H1 (cell line): ENCODE measurements at regions not wholly inside any gene's neighbourhood (a gene's known extent, or its start where the extent isn't known, plus 50 kb on each side); places are given as distances from the start of the nearest gene placed in this dataset.

ENCODE experiments used
- CTCF ChIA-PET: fragments of 300-600 bp; sonication (Branson Sonifier 250); formaldehyde crosslinking; loops from one replicate; lab custom pipeline; 2021; ENCODE audit not compliant: partially characterized antibody; lab: Charles Lee
- POLR2A ChIA-PET: fragments of 300-600 bp; sonication (Branson Sonifier 250); formaldehyde crosslinking; loops from one replicate; lab custom pipeline; 2021; ENCODE audit warnings: inconsistent platforms; ENCODE audit not compliant: partially characterized antibody; lab: Charles Lee
- DNase-seq, 2 experiments: peaks; one replicate each; pipeline versions ENCODE4 v3.0.0 to v3.0.0-alpha.2; 2010 to 2022; ENCODE audit warnings: low spot score in 2 of 2, low read depth in 1 of 2, mixed read lengths in 1 of 2
- FAIRE-seq: peaks from 2 replicates; lab custom pipeline; 2011; peaks lifted over from hg19 to GRCh38; lab: Jason Lieb, UNC
- H2AFZ ChIP-seq: 2 replicates; pipeline ENCODE4 v1.8.1; 2012; ENCODE audit warnings: low read length, inconsistent platforms
- H2AK5ac ChIP-seq: 2 replicates; pipeline ENCODE4 v1.6.1; 2013; ENCODE audit warnings: low read depth, low read length
- H2BK120ac ChIP-seq: replicated peaks from 2 replicates; pipeline ENCODE3; 2013; ENCODE audit warnings: low read depth, low read length, inconsistent platforms
- H2BK12ac ChIP-seq: 2 replicates; pipeline ENCODE4 v1.6.1; 2013; ENCODE audit warnings: low read depth, low read length
- H2BK15ac ChIP-seq: 2 replicates; pipeline ENCODE4 v1.6.1; 2013; ENCODE audit warnings: low read length
- H2BK20ac ChIP-seq: 2 replicates; pipeline ENCODE4 v1.6.1; 2013; ENCODE audit warnings: low read length
- H2BK5ac ChIP-seq: 2 replicates; pipeline ENCODE4 v1.6.1; 2013; ENCODE audit warnings: low read depth, low read length
- H3K14ac ChIP-seq: 2 replicates; pipeline ENCODE4 v1.6.1; 2013; ENCODE audit warnings: inconsistent platforms; ENCODE audit not compliant: insufficient read length
- H3K18ac ChIP-seq: 2 replicates; pipeline ENCODE4 v1.6.1; 2013; ENCODE audit warnings: low read length; ENCODE audit errors: extremely low read depth
- H3K23ac ChIP-seq: 2 replicates; pipeline ENCODE4 v1.6.1; 2013; ENCODE audit warnings: inconsistent platforms; ENCODE audit not compliant: insufficient read length
- H3K23me2 ChIP-seq: 2 replicates; pipeline ENCODE4 v1.6.1; 2013; ENCODE audit warnings: low read depth, low read length
- H3K27ac ChIP-seq: 2 replicates; pipeline ENCODE4 v1.6.1; 2011; ENCODE audit warnings: low read depth, low read length, inconsistent platforms
- H3K27me3 ChIP-seq, 4 experiments: replicated peaks in 1 of 4; 1 replicate in 1 of 4; 2 replicates in 3 of 4; pipeline versions ENCODE4 v1.6.1 to v1.8.1; 2011 to 2013; ENCODE audit warnings: low read length in 3 of 4, mild to moderate bottlenecking in 3 of 4, inconsistent platforms in 2 of 4, mixed read lengths in 2 of 4, moderate library complexity in 1 of 4; ENCODE audit not compliant: control insufficient read depth in 3 of 4, insufficient read depth in 3 of 4; ENCODE audit errors: extremely low read depth in 1 of 4
- H3K36me3 ChIP-seq, 4 experiments: 2 replicates each; pipeline versions ENCODE4 v1.6.1 to v1.8.1; 2011 to 2013; ENCODE audit warnings: mild to moderate bottlenecking in 4 of 4, low read length in 3 of 4, moderate library complexity in 2 of 4, control low read depth in 1 of 4, inconsistent platforms in 1 of 4; ENCODE audit not compliant: insufficient read depth in 4 of 4, control insufficient read depth in 2 of 4
- H3K4ac ChIP-seq: replicated peaks from 2 replicates; pipeline ENCODE3; 2013; ENCODE audit warnings: low read length, low read depth, mixed read lengths, inconsistent platforms; ENCODE audit not compliant: insufficient read length
- H3K4me1 ChIP-seq, 4 experiments: replicated peaks in 1 of 4; 1 replicate in 1 of 4; 2 replicates in 3 of 4; pipeline versions ENCODE4 v1.6.1 to v1.8.1; 2011 to 2013; ENCODE audit warnings: low read length in 3 of 4, inconsistent platforms in 2 of 4, mixed read lengths in 1 of 4; ENCODE audit not compliant: insufficient read depth in 4 of 4, control insufficient read depth in 3 of 4
- H3K4me2 ChIP-seq, 2 experiments: 2 replicates each; pipeline versions ENCODE4 v1.6.1 to v1.8.1; 2011 to 2013; ENCODE audit warnings: low read depth in 2 of 2, low read length in 2 of 2, control low read depth in 1 of 2, inconsistent platforms in 1 of 2, mild to moderate bottlenecking in 1 of 2; ENCODE audit not compliant: insufficient read depth in 1 of 2
- H3K4me3 ChIP-seq, 4 experiments: fragments of 200-600, 300-600 bp in 1 of 4; sonication (generic), shearing (Covaris generic), sonication (Bioruptor Twin) in 1 of 4; 2 replicates each; pipeline versions ENCODE4 v1.5.1 to v1.8.1; 2011 to 2016; ENCODE audit warnings: low read length in 4 of 4, low read depth in 3 of 4, control low read depth in 2 of 4, inconsistent platforms in 2 of 4, mild to moderate bottlenecking in 2 of 4, mixed read lengths in 1 of 4, moderate library complexity in 1 of 4; ENCODE audit not compliant: insufficient read depth in 2 of 4; ENCODE audit errors: extremely low read depth in 1 of 4
- H3K56ac ChIP-seq: replicated peaks from 2 replicates; pipeline ENCODE3; 2013; ENCODE audit warnings: low read depth, mild to moderate bottlenecking, mixed read lengths, low read length, inconsistent platforms; ENCODE audit not compliant: insufficient read length
- H3K79me1 ChIP-seq: 2 replicates; pipeline ENCODE4 v1.6.1; 2013; ENCODE audit warnings: low read depth, low read length, control low read depth
- H3K79me2 ChIP-seq, 2 experiments: 2 replicates each; pipeline versions ENCODE4 v1.6.1 to v1.8.1; 2012 to 2013; ENCODE audit warnings: low read length in 2 of 2, mild to moderate bottlenecking in 2 of 2, inconsistent platforms in 1 of 2; ENCODE audit not compliant: insufficient read depth in 2 of 2, control insufficient read depth in 1 of 2
- H3K9ac ChIP-seq, 4 experiments: replicated peaks in 1 of 4; 1 replicate in 1 of 4; 2 replicates in 3 of 4; pipeline versions ENCODE4 v1.6.1 to v1.8.1; 2011 to 2013; ENCODE audit warnings: low read depth in 3 of 4, low read length in 3 of 4, control low read depth in 2 of 4, mild to moderate bottlenecking in 2 of 4, moderate library complexity in 2 of 4, inconsistent platforms in 1 of 4; ENCODE audit errors: extremely low read depth in 1 of 4
- H3K9me3 ChIP-seq, 2 experiments: 2 replicates each; pipeline versions ENCODE4 v1.6.1 to v1.8.1; 2012 to 2013; ENCODE audit warnings: mild to moderate bottlenecking in 2 of 2, moderate library complexity in 2 of 2, control low read depth in 1 of 2, inconsistent platforms in 1 of 2, low read depth in 1 of 2, low read length in 1 of 2, mixed read lengths in 1 of 2; ENCODE audit not compliant: insufficient read depth in 2 of 2
- H4K20me1 ChIP-seq, 2 experiments: replicated peaks in 1 of 2; 2 replicates each; pipeline versions ENCODE3 to v1.8.1; 2011 to 2013; ENCODE audit warnings: inconsistent platforms in 2 of 2, low read length in 2 of 2, mild to moderate bottlenecking in 1 of 2; ENCODE audit not compliant: insufficient read depth in 2 of 2, control insufficient read depth in 1 of 2
- H4K5ac ChIP-seq: 2 replicates; pipeline ENCODE4 v1.6.1; 2013; ENCODE audit warnings: low read length, low read depth, mixed read lengths, inconsistent platforms; ENCODE audit not compliant: insufficient read length
- H4K8ac ChIP-seq: 2 replicates; pipeline ENCODE4 v1.8.0; 2013; ENCODE audit warnings: mild to moderate bottlenecking, moderate library complexity, low read length, inconsistent platforms; ENCODE audit not compliant: insufficient read depth; ENCODE audit errors: extremely low read depth
- H4K91ac ChIP-seq: replicated peaks from 2 replicates; pipeline ENCODE3; 2013; ENCODE audit warnings: low read length, mixed read lengths, inconsistent platforms; ENCODE audit not compliant: insufficient read length
- CHD1 ChIP-seq: IDR thresholded peaks from 2 replicates; pipeline ENCODE4 v1.6.1; 2012; ENCODE audit warnings: low read depth, low read length, improper control_type of control experiment
- EP300 ChIP-seq, 2 experiments: IDR thresholded peaks; 1 replicate in 1 of 2; 2 replicates in 1 of 2; pipeline ENCODE4 v1.6.1; 2011 to 2012; ENCODE audit warnings: low read depth in 2 of 2, low read length in 2 of 2, mild to moderate bottlenecking in 2 of 2, borderline replicate concordance in 1 of 2, inconsistent platforms in 1 of 2, moderate library complexity in 1 of 2
- JUN ChIP-seq: IDR thresholded peaks from 2 replicates; pipeline ENCODE4 v1.6.1; 2011; ENCODE audit warnings: low read depth, mild to moderate bottlenecking, improper control_type of control experiment, low read length
- POU5F1 ChIP-seq: IDR thresholded peaks from 2 replicates; pipeline ENCODE4 v1.6.1; 2011; ENCODE audit warnings: low read depth, mild to moderate bottlenecking, low read length, moderate library complexity
- SIRT6 ChIP-seq: IDR thresholded peaks from one replicate; pipeline ENCODE4 v1.7.1; 2012; ENCODE audit warnings: low read length, inconsistent platforms
- WGBS, 2 experiments: shearing (Covaris generic) in 1 of 2; methylation state at CpG; one replicate each; pipeline versions ENCODE4 v1.1.6 to v1.1.7; 2013 to 2015; ENCODE audit warnings: low lambda C conversion rate in 2 of 2, mixed read lengths in 2 of 2, inconsistent platforms in 1 of 2, low coverage in 1 of 2, missing lambda C conversion rate in 1 of 2; ENCODE audit not compliant: insufficient replicate concordance in 2 of 2, insufficient coverage in 1 of 2, insufficient read length in 1 of 2; ENCODE audit errors: extremely low coverage in 1 of 2, missing lambda C conversion rate in 1 of 2; 5-methylcytosine and 5-hydroxymethylcytosine counted together

DNA sequence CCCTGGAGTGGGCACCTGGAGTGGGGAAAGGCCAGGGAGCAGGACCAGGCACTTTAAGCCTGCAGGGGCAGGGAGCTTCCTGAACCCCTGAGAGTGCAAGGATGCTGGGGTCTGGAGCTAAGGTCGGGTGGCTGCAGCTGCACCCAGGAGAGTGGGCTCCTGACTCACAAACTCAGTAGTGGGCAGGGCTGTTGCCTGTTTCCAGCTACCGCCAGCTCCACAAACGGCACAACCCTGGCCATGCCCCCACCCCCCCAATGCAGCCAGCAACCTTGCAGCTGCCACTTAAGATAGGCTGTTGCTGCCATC is 688.8 kb downstream of the NYAP2 start:
- 91% methylated on average over 3 of the region's 3 CpGs; no CpG with 5 or more reads in 1 of the 2 experiments for WGBS, 2 experiments
- no peaks in the 10 kb centered on the region for H3K4me1 ChIP-seq
- FAIRE-seq (no peak), DNase-seq (no peak)
- no peak overlapping the region for H4K91ac ChIP-seq
- H2BK120ac ChIP-seq = no peak overlapping the region
- H3K36me3 ChIP-seq = no peaks in the 10 kb centered on the region
- no peak overlapping the region for H3K27ac ChIP-seq
- H3K9me3 ChIP-seq = peaks cover 8 to 10% of the 10 kb centered on the region in 2 experiments; a peak in 3 of 4 replicates
- H3K56ac ChIP-seq = no peak overlapping the region
- H2BK5ac ChIP-seq = no peak overlapping the region
- no peak overlapping the region for H2BK12ac ChIP-seq
- H2BK15ac ChIP-seq = no peak overlapping the region
- no peaks in the 10 kb centered on the region for H3K79me1 ChIP-seq
- H3K27me3 ChIP-seq = no peaks in the 10 kb centered on the region
- H3K23ac ChIP-seq = no peak overlapping the region
- H2AK5ac ChIP-seq = no peak overlapping the region
- no peak overlapping the region for H2AFZ ChIP-seq
- H3K79me2 ChIP-seq = no peaks in the 10 kb centered on the region
- no peak overlapping the region for H3K4ac ChIP-seq
- peak overlapping the region; percentile 68; the same call in 1 of the 2 replicates for H4K8ac ChIP-seq
- H3K18ac ChIP-seq = no peak overlapping the region
- H3K23me2 ChIP-seq = no peaks in the 10 kb centered on the region
- no peak overlapping the region for H3K9ac ChIP-seq
- H3K14ac ChIP-seq = no peak overlapping the region
- CTCF ChIA-PET = interaction anchor here (1.0 to 1.1 kb wide), 2 partner anchors 27 to 31 kb away, joined by 3 read pairs; no protein-coding TSS in a partner anchor
- no peak overlapping the region for H3K4me3 ChIP-seq
- no peak overlapping the region for H4K5ac ChIP-seq
- POLR2A ChIA-PET = no interaction called here
- no peaks in the 10 kb centered on the region for H4K20me1 ChIP-seq
- H2BK20ac ChIP-seq = no peak overlapping the region
- no peak overlapping the region for H3K4me2 ChIP-seq
- TF ChIP-seq JUN (no peak), POU5F1 (no peak), SIRT6 (no peak), CHD1 (no peak), EP300 (IDR thresholded peaks at IDR 0.05; ENCODE audit: borderline replicate concordance in 1 of 2, low read depth in 2 of 2, low read length in 2 of 2) (no peak)
